ENCODE measurements at regions not wholly inside any gene's neighbourhood (a gene's known extent, or its start where the extent isn't known, plus 50 kb on each side); places are given as distances from the start of the nearest gene placed in this dataset.

- no peak for TF ChIP-seq CTCF (conservative IDR thresholded peaks at IDR 0.05; ENCODE audit: low read depth, low read length)
- no peak for DNase-seq (ENCODE audit: low read depth)
- no peak overlapping the region for H3K4me3 ChIP-seq (ENCODE audit: low read length)
Observed at GRCh38 chr3:193085655-193086054, 155.4 kb upstream of the PLAAT1 start.

- H3K4me3 ChIP-seq (ENCODE audit: low read length) = no peak overlapping the region
- no peak for TF ChIP-seq CTCF (conservative IDR thresholded peaks at IDR 0.05; ENCODE audit: low read depth, low read length)
- DNase-seq (ENCODE audit: low read depth) = no peak
Observed at GRCh38 chr3:193086681-193087080, 154.3 kb upstream of the PLAAT1 start.

GRCh38 chr3:193087336-193087735 lies 153.7 kb upstream of the PLAAT1 start:
- TF ChIP-seq CTCF (conservative IDR thresholded peaks at IDR 0.05; ENCODE audit: low read depth, low read length) = no peak
- no peak overlapping the region for H3K4me3 ChIP-seq (ENCODE audit: low read length)
- no peak for DNase-seq (ENCODE audit: low read depth)

- TF ChIP-seq CTCF (conservative IDR thresholded peaks at IDR 0.05; ENCODE audit: low read depth, low read length) = no peak
- H3K4me3 ChIP-seq (ENCODE audit: low read length) = no peak overlapping the region
- peak; percentile 89 for DNase-seq (ENCODE audit: low read depth)
Observed at GRCh38 chr3:193095366-193095765, 145.7 kb upstream of the PLAAT1 start.

- H3K4me3 ChIP-seq (ENCODE audit: low read length) = no peak overlapping the region
- no peak for TF ChIP-seq CTCF (conservative IDR thresholded peaks at IDR 0.05; ENCODE audit: low read depth, low read length)
- DNase-seq (ENCODE audit: low read depth) = no peak
Observed at GRCh38 chr3:193096076-193096475, 144.9 kb upstream of the PLAAT1 start.

- no peak for DNase-seq (ENCODE audit: low read depth)
- no peak overlapping the region for H3K4me3 ChIP-seq (ENCODE audit: low read length)
- no peak for TF ChIP-seq CTCF (conservative IDR thresholded peaks at IDR 0.05; ENCODE audit: low read depth, low read length)
Observed at GRCh38 chr3:193114431-193115340, 126.3 kb upstream of the PLAAT1 start.

GRCh38 chr3:193116871-193117270 lies 124.2 kb upstream of the PLAAT1 start:
- no peak for DNase-seq (ENCODE audit: low read depth)
- TF ChIP-seq CTCF (conservative IDR thresholded peaks at IDR 0.05; ENCODE audit: low read depth, low read length) = no peak
- no peak overlapping the region for H3K4me3 ChIP-seq (ENCODE audit: low read length)
